OCI-LY1 (cell line): ENCODE measurements at regions not wholly inside any gene's neighbourhood (a gene's known extent, or its start where the extent isn't known, plus 50 kb on each side); places are given as distances from the start of the nearest gene placed in this dataset.

ENCODE experiments used
- EZH2 ChIP-seq: fragments of 200-600 bp; sonication (generic), shearing (Covaris generic); IDR thresholded peaks from 2 replicates; pipeline ENCODE4 v1.8.0; 2017; ENCODE audit warnings: borderline replicate concordance, mixed run types, mild to moderate bottlenecking, antibody characterized with exemption, low read length, moderate library complexity, mixed read lengths
- TF ChIP-seq, protein P1 (sequence below): fragments of 200-600 bp; sonication (generic), shearing (Covaris generic); IDR thresholded peaks from 2 replicates; pipeline ENCODE4 v1.5.1; 2017; ENCODE audit warnings: mild to moderate bottlenecking, antibody characterized with exemption, low read length, moderate library complexity, mixed read lengths

DNA sequence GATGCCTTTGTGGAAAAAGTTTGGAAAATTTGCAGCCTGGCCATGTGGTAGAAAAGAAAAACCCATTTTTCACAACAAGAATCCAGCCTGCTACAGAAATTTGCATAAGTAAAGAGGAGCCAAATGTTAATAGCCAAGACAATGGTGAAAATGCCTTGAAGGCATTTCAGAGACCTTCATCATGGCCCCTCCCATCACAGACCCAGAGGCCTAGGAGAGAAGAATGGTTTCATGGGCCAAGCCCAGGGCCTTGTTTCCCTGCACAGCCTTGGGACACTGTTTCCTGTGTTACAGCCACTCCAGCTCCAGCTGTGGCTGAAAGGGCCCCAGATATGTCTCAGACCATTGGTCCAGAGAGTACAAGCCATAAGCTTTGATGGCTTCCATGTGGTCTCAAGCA, 101.4 kb upstream of the LINC00632 start:
- no peak for TF ChIP-seq EZH2
- TF ChIP-seq, protein P1, sequence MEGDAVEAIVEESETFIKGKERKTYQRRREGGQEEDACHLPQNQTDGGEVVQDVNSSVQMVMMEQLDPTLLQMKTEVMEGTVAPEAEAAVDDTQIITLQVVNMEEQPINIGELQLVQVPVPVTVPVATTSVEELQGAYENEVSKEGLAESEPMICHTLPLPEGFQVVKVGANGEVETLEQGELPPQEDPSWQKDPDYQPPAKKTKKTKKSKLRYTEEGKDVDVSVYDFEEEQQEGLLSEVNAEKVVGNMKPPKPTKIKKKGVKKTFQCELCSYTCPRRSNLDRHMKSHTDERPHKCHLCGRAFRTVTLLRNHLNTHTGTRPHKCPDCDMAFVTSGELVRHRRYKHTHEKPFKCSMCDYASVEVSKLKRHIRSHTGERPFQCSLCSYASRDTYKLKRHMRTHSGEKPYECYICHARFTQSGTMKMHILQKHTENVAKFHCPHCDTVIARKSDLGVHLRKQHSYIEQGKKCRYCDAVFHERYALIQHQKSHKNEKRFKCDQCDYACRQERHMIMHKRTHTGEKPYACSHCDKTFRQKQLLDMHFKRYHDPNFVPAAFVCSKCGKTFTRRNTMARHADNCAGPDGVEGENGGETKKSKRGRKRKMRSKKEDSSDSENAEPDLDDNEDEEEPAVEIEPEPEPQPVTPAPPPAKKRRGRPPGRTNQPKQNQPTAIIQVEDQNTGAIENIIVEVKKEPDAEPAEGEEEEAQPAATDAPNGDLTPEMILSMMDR = no peak
